CMK (cell line): ENCODE measurements at regions not wholly inside any gene's neighbourhood (a gene's known extent, or its start where the extent isn't known, plus 50 kb on each side); places are given as distances from the start of the nearest gene placed in this dataset.
"Not testable (repeated sequence)": the region's sequence is repeated elsewhere in the genome, so short reads cannot be mapped to it uniquely, and the experiment has no call there.

ENCODE experiments used
- DNase-seq: peaks from one replicate; pipeline ENCODE4 v3.0.0-alpha.2; 2010; ENCODE audit warnings: low read depth

- DNase-seq = no peak
These were observed 67.9 kb downstream of the TBX3 start for GRCh38 chr12:114616081-114616480.

- no peak for DNase-seq
These were observed 69.9 kb downstream of the TBX3 start for GRCh38 chr12:114614040-114614439.

GRCh38 chr12:114612062-114612461 is 71.9 kb downstream of the TBX3 start:
- no peak for DNase-seq

- no peak for DNase-seq
These were observed 72.6 kb downstream of the TBX3 start for GRCh38 chr12:114611145-114612018.

- no peak for DNase-seq
These were observed 75.5 kb downstream of the TBX3 start for GRCh38 chr12:114608509-114608908.

GRCh38 chr12:114605918-114606317 is 78.1 kb downstream of the TBX3 start:
- no peak for DNase-seq

- DNase-seq = no peak
These were observed 79.4 kb downstream of the TBX3 start for GRCh38 chr12:114604606-114605005.

GRCh38 chr12:114600584-114600983 is 83.4 kb downstream of the TBX3 start:
- not testable (repeated sequence) for DNase-seq

GRCh38 chr12:114598111-114598510 is 85.9 kb downstream of the TBX3 start:
- DNase-seq = no peak

- no peak for DNase-seq
These were observed 91.0 kb downstream of the TBX3 start for GRCh38 chr12:114592946-114593345.

GRCh38 chr12:114588061-114588460 is 95.9 kb downstream of the TBX3 start:
- DNase-seq = no peak

- no peak for DNase-seq
These were observed 103.7 kb downstream of the TBX3 start for GRCh38 chr12:114580306-114580705.

- no peak for DNase-seq
These were observed 104.6 kb downstream of the TBX3 start for GRCh38 chr12:114579389-114579788.

GRCh38 chr12:114562654-114563053 is 121.3 kb downstream of the TBX3 start:
- DNase-seq = no peak

- no peak for DNase-seq
These were observed 128.5 kb downstream of the TBX3 start for GRCh38 chr12:114555451-114555850.

GRCh38 chr12:114547636-114548035 is 136.3 kb downstream of the TBX3 start:
- DNase-seq = no peak

- DNase-seq = no peak
These were observed 124.5 kb upstream of the TBX5 start for GRCh38 chr12:114530417-114530816.

- no peak for DNase-seq
These were observed 124.0 kb upstream of the TBX5 start for GRCh38 chr12:114529966-114530365.

GRCh38 chr12:114528766-114529165 is 122.8 kb upstream of the TBX5 start:
- no peak for DNase-seq

- DNase-seq = not testable (repeated sequence)
These were observed 115.2 kb upstream of the TBX5 start for GRCh38 chr12:114521160-114521559.

GRCh38 chr12:114512351-114512750 is 106.4 kb upstream of the TBX5 start:
- no peak for DNase-seq

- peak; percentile 26 for DNase-seq
These were observed 102.7 kb upstream of the TBX5 start for GRCh38 chr12:114508529-114509129.

- no peak for DNase-seq
These were observed 100.7 kb upstream of the TBX5 start for GRCh38 chr12:114506651-114507050.

GRCh38 chr12:114504311-114504710 is 98.4 kb upstream of the TBX5 start:
- DNase-seq = no peak
